ENCODE measurements at regions not wholly inside any gene's neighbourhood (a gene's known extent, or its start where the extent isn't known, plus 50 kb on each side); places are given as distances from the start of the nearest gene placed in this dataset.

GRCh38 chr2:44836916-44837315 is 104.6 kb upstream of the SIX3 start:
- Mint-ChIP-seq H3K4me1 (no peaks in the 10 kb centered on the region), H3K4me3 (no peak overlapping the region), H3K36me3 (ENCODE audit: low read depth) (no peaks in the 10 kb centered on the region), H3K27ac (no peak overlapping the region), H3K9me3 (peaks cover 9% of the 10 kb centered on the region), H3K27me3 (ENCODE audit: low read depth) (peaks cover 23% of the 10 kb centered on the region)
- no peak for TF ChIP-seq CTCF (IDR thresholded peaks at IDR 0.05; ENCODE audit: unreplicated experiment in 3 of 3)

- Mint-ChIP-seq H3K4me1 (no peaks in the 10 kb centered on the region), H3K36me3 (ENCODE audit: low read depth) (no peaks in the 10 kb centered on the region), H3K9me3 (peaks cover 8% of the 10 kb centered on the region), H3K4me3 (no peak overlapping the region), H3K27me3 (ENCODE audit: low read depth) (peaks cover 19% of the 10 kb centered on the region), H3K27ac (no peak overlapping the region)
- TF ChIP-seq CTCF (IDR thresholded peaks at IDR 0.05; ENCODE audit: unreplicated experiment in 3 of 3) = no peak
These were observed 103.2 kb upstream of the SIX3 start for GRCh38 chr2:44838116-44838790.

- Mint-ChIP-seq H3K27me3 (ENCODE audit: low read depth) (peaks cover 22% of the 10 kb centered on the region), H3K4me3 (no peak overlapping the region), H3K36me3 (ENCODE audit: low read depth) (no peaks in the 10 kb centered on the region), H3K27ac (no peak overlapping the region), H3K9me3 (peaks cover 3% of the 10 kb centered on the region), H3K4me1 (no peaks in the 10 kb centered on the region)
- TF ChIP-seq CTCF (IDR thresholded peaks at IDR 0.05; ENCODE audit: unreplicated experiment in 3 of 3) = no peak
These were observed 102.1 kb upstream of the SIX3 start for GRCh38 chr2:44839370-44839769.

GRCh38 chr2:44839771-44840502 is 101.6 kb upstream of the SIX3 start:
- H3K4me3 Mint-ChIP-seq = no peak overlapping the region
- no peaks in the 10 kb centered on the region for H3K4me1 Mint-ChIP-seq
- H3K27me3 Mint-ChIP-seq (ENCODE audit: low read depth) = peaks cover 24% of the 10 kb centered on the region
- no peaks in the 10 kb centered on the region for H3K9me3 Mint-ChIP-seq
- no peaks in the 10 kb centered on the region for H3K36me3 Mint-ChIP-seq (ENCODE audit: low read depth)
- TF ChIP-seq CTCF (IDR thresholded peaks at IDR 0.05; ENCODE audit: unreplicated experiment in 3 of 3) = no peak
- no peak overlapping the region for H3K27ac Mint-ChIP-seq

- Mint-ChIP-seq H3K27me3 (ENCODE audit: low read depth) (peaks cover 29% of the 10 kb centered on the region), H3K4me1 (no peaks in the 10 kb centered on the region), H3K9me3 (no peaks in the 10 kb centered on the region), H3K4me3 (no peak overlapping the region), H3K36me3 (ENCODE audit: low read depth) (no peaks in the 10 kb centered on the region), H3K27ac (no peak overlapping the region)
- no peak for TF ChIP-seq CTCF (IDR thresholded peaks at IDR 0.05; ENCODE audit: unreplicated experiment in 3 of 3)
These were observed 101.0 kb upstream of the SIX3 start for GRCh38 chr2:44840503-44840850.

- H3K4me1 Mint-ChIP-seq = no peaks in the 10 kb centered on the region
- H3K4me3 Mint-ChIP-seq = no peak overlapping the region
- peaks cover 32% of the 10 kb centered on the region for H3K27me3 Mint-ChIP-seq (ENCODE audit: low read depth)
- H3K36me3 Mint-ChIP-seq (ENCODE audit: low read depth) = no peaks in the 10 kb centered on the region
- no peak for TF ChIP-seq CTCF (IDR thresholded peaks at IDR 0.05; ENCODE audit: unreplicated experiment in 3 of 3)
- no peaks in the 10 kb centered on the region for H3K9me3 Mint-ChIP-seq
- no peak overlapping the region for H3K27ac Mint-ChIP-seq
These were observed 98.4 kb upstream of the SIX3 start for GRCh38 chr2:44843086-44843485.
